Upper lobe of left lung (tissue), 4 donors: ENCODE measurements at regions not wholly inside any gene's neighbourhood (a gene's known extent, or its start where the extent isn't known, plus 50 kb on each side); places are given as distances from the start of the nearest gene placed in this dataset.

Experiments used
- EP300 ChIP-seq, 4 donors: sonication (generic); formaldehyde crosslinking; IDR thresholded peaks; one replicate each; pipeline ENCODE4 v1.5.1; 2017; ENCODE audit warnings: antibody characterized with exemption in 4 of 4, control low read depth in 2 of 4
- POLR2A ChIP-seq, 4 donors: fragments of 450-650 bp; IDR thresholded peaks; one replicate each; pipeline ENCODE4 v1.5.1; 2016 to 2017; ENCODE audit warnings: antibody characterized with exemption in 4 of 4, mild to moderate bottlenecking in 2 of 4
- POLR2AphosphoS5 ChIP-seq, 2 donors: sonication (generic); formaldehyde crosslinking; IDR thresholded peaks; one replicate each; pipeline ENCODE4 v1.5.1; 2017; ENCODE audit warnings: antibody characterized with exemption in 2 of 2
- TF ChIP-seq, protein P1 (sequence below), 6 experiments: fragments of 450-650 bp in 4 of 6; fragments of 200-600 bp in 2 of 6; sonication (generic) in 2 of 6; IDR thresholded peaks; one replicate each; pipeline ENCODE4 v1.5.1; 2016 to 2019; ENCODE audit warnings: antibody characterized with exemption in 6 of 6

DNA sequence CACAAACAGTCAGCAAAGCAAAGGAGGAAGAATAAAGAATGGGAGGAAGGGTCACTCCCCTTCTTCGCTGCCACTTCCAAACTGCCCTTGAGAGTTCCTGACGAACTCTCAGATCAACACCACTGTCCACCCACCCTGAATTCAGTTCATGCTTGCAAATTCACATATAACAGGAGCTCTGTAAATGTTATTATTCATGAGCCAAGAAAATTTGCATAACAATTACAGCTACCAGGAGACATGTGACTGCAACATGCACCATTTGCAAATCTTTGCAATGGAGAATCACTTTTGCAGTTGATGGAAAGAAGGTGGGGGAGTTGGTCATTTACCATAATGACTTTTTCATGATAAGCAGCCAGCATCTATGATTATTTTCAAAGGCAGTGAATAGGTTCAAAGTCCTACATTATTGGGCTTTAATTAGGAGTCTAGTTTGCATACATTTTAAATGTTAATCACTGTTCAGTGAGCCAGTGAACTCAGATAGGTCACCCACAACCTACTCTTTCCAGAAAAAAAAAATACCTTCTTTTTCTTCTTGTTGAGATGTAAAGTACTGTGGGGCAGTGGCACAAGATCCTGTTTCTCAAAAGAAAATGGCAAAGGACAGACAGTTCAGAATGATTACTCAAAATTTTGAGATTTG, 149.7 kb downstream of the CAAP1 start:
- TF ChIP-seq EP300 (IDR thresholded peaks at IDR 0.05) (no peak), POLR2AphosphoS5 (IDR thresholded peaks at IDR 0.05) (no peak), POLR2A (IDR thresholded peaks at IDR 0.05) (no peak)
- TF ChIP-seq, protein P1, sequence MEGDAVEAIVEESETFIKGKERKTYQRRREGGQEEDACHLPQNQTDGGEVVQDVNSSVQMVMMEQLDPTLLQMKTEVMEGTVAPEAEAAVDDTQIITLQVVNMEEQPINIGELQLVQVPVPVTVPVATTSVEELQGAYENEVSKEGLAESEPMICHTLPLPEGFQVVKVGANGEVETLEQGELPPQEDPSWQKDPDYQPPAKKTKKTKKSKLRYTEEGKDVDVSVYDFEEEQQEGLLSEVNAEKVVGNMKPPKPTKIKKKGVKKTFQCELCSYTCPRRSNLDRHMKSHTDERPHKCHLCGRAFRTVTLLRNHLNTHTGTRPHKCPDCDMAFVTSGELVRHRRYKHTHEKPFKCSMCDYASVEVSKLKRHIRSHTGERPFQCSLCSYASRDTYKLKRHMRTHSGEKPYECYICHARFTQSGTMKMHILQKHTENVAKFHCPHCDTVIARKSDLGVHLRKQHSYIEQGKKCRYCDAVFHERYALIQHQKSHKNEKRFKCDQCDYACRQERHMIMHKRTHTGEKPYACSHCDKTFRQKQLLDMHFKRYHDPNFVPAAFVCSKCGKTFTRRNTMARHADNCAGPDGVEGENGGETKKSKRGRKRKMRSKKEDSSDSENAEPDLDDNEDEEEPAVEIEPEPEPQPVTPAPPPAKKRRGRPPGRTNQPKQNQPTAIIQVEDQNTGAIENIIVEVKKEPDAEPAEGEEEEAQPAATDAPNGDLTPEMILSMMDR (IDR thresholded peaks at IDR 0.05): no peak
